Retinal pigment epithelial cell (primary cell): ENCODE measurements at regions not wholly inside any gene's neighbourhood (a gene's known extent, or its start where the extent isn't known, plus 50 kb on each side); places are given as distances from the start of the nearest gene placed in this dataset.

Experiments
- DNase-seq: peaks from one replicate; pipeline ENCODE4 v3.0.0-alpha.2; 2010; ENCODE audit warnings: low read depth
- H3K4me3 ChIP-seq: 2 replicates; pipeline ENCODE4 v1.5.1; 2011; ENCODE audit warnings: mild to moderate bottlenecking, low read length, control low read depth, moderate library complexity
- CTCF ChIP-seq: conservative IDR thresholded peaks from 2 replicates; pipeline ENCODE4 v1.5.1; 2011; ENCODE audit warnings: low read depth, low read length, control low read depth, inconsistent platforms

DNA sequence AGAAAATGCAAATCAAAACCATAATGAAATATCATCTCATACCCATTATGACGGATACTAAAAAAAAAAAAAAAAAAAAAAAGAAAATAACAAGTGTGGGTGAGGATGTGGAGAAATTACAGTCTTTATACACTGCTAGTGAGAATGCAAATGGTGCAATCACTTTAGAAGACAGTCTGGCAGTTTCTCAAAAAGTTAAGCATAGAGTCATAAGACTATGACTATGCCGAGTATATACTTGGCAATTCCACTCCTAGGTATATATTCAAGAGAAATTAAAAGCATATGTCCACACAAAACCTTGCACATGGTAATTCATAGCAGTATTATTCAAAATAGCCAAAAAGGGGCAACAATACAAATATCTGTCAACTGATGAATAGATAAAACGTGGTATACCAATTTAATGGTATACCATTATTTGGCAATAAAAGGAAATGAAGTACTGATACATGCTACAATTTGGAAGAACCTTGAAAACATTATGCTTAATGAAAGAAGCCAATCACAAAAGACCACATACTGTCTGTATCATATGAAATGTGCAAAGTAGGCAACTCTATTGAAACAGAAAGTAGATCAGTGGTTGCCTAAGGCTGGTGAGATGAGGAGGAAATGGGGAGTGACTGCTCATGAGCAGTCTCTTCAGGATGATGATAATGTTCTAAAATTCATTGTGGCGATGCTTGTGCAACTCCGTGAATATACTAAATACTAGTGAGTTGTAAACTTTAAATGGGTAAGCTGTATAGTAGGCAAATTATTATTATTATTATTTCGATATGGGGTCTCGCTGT lies 90.1 kb upstream of the NANOS1 start:
- no peak for TF ChIP-seq CTCF
- H3K4me3 ChIP-seq, result no peak overlapping the region
- no peak for DNase-seq

- TF ChIP-seq CTCF, result no peak
- no peak for DNase-seq
- no peak overlapping the region for H3K4me3 ChIP-seq
Observed at GRCh38 chr10:118940386-118940785, 89.1 kb upstream of the NANOS1 start.

GRCh38 chr10:118943253-118943652 lies 86.3 kb upstream of the NANOS1 start:
- TF ChIP-seq CTCF, result no peak
- DNase-seq, result no peak
- no peak overlapping the region for H3K4me3 ChIP-seq

- TF ChIP-seq CTCF, result no peak
- H3K4me3 ChIP-seq, result no peak overlapping the region
- no peak for DNase-seq
Observed at GRCh38 chr10:118944959-118945633, 84.4 kb upstream of the NANOS1 start.

GRCh38 chr10:118948786-118949185 lies 80.7 kb upstream of the NANOS1 start:
- no peak for DNase-seq
- TF ChIP-seq CTCF, result no peak
- H3K4me3 ChIP-seq, result no peak overlapping the region

DNA sequence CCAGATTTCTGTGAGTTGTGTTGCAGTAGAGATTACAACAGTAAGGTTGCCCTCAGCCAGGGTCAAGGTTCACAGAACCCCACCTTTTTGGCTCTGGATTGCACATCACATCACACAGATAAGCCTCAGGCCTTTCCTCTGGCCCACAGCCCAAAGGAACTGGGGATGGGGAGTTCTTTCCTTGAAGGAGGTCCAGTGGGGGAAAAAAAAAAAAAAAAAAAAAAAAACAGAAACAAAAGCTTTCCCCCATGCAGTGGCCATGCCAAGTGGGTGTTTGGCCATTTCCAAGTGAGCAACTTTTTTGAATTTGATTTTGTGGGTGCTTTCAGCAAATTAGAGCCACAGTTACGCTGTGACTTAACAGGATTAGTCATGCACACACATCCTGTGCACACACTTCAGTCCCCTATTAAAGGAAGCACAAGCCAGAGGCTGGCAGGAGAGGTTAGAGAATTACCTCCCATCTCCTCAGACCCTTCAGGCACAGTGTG lies 79.3 kb upstream of the NANOS1 start:
- DNase-seq, result no peak
- TF ChIP-seq CTCF, result no peak

More for the DNA sequence above, 79.3 kb upstream of the NANOS1 start:
- no peak overlapping the region for H3K4me3 ChIP-seq
